ENCODE measurements at regions not wholly inside any gene's neighbourhood (a gene's known extent, or its start where the extent isn't known, plus 50 kb on each side); places are given as distances from the start of the nearest gene placed in this dataset.
"Not testable (repeated sequence)": the region's sequence is repeated elsewhere in the genome, so short reads cannot be mapped to it uniquely, and the experiment has no call there.

DNA sequence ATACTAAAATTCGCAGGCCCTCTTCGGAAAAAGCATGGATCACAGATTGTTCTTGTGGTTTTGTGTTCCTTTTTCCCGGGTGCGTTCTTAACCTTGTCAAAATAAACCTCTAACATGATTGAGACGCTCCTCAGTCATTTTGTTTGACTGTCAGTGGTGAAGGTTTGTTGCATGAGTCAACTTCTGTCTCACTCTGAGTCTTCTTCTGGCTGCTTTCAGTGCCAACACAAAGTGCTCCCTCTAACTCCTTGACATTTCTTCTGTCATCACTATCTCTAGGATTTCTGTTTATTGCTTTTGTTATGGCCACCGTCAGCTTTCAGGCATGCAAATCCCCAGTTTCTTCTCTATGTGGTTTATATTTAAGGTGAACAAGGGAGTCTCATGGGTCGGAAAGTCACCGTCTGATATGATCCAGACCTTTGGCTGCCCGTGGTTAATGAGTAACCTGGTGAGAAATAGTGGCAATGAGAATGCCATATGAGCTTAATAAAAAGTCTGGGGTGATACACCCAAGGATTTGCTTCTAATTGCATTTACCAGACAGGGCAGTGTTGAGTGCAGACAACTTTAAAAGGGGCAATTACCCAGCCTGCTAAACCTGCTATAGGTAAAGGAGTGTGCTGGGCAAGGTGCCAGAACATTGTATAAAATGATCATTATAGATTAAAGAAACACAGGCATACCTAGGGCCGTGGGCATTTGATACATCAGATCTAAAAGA lies 248.9 kb upstream of the FAM240B start:
- H3K27ac ChIP-seq; H3K4me1 ChIP-seq (ENCODE audit: low read depth); DNase-seq (ENCODE audit: low read depth in 1 of 2, low spot score in 1 of 2); H3K4me3 ChIP-seq; H3K36me3 ChIP-seq; H3K27me3 ChIP-seq; H3K9me3 ChIP-seq (ENCODE audit: low read depth): not testable (repeated sequence)

DNA sequence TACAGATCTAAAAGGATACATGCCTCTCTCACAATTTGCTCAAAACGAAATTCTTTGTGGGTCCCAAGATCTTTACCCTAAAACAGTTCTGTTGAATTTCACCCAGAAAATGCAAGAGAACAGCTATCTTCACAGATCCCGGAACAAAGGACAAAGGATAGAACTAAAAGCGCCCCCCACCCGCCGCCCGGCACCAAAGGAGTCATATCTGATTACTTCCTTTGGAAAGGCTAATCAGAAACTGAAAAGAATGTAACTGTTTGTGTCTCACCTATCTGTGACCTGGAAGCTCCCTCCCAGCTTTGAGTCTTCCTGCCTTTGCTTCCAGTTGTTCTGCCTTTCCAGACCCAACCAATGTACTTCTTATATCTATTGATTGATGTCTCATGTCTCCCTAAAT lies 247.9 kb upstream of the FAM240B start:
- not testable (repeated sequence) for H3K27me3 ChIP-seq; DNase-seq (ENCODE audit: low read depth in 1 of 2, low spot score in 1 of 2); H3K4me3 ChIP-seq

DNA sequence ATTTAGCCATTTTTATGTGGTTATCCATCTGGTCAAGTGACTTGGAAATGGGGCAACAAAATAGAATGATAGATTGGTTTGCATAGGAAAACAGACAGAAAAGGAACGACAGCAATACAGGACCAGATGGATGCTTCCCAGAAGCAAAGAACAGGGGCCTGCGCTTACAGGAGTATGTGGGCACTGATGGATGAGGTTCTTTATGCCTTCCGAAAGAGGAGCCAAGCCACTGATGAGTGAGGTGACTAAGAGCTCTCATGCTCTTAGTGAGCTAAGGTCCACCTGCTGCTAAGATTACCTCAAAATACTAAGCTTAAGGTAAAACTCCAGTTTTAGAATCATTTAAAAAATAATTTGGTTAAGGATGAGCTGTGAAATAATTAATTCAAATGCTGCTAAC lies 247.4 kb upstream of the FAM240B start:
- not testable (repeated sequence) for H3K9me3 ChIP-seq (ENCODE audit: low read depth); H3K4me1 ChIP-seq (ENCODE audit: low read depth); H3K27ac ChIP-seq; H3K4me3 ChIP-seq; H3K27me3 ChIP-seq; H3K36me3 ChIP-seq; DNase-seq (ENCODE audit: low read depth in 1 of 2, low spot score in 1 of 2)

More for the DNA sequence above, 247.9 kb upstream of the FAM240B start:
- not testable (repeated sequence) for H3K36me3 ChIP-seq; H3K27ac ChIP-seq; H3K4me1 ChIP-seq (ENCODE audit: low read depth); H3K9me3 ChIP-seq (ENCODE audit: low read depth)

DNA sequence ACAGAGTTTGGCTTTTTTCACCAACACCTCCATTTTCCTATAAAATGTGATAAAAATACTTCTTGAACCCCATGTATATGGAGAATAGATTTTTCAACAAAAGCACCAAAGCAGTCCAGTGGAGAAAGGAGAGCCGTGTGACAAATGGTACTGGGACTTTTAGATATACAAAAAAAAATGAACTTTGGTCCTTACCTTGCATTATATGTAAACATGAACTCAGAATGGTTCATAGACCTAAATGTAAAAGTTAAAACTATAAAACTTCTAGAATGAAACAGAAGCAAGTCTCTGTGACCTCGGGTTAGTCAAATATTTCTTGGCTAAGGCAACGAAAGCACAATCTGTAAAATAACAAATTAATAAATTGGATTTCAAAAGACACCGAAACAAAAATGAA lies 239.9 kb upstream of the FAM240B start:
- H3K36me3 ChIP-seq; H3K9me3 ChIP-seq (ENCODE audit: low read depth); H3K4me3 ChIP-seq; DNase-seq (ENCODE audit: low read depth in 1 of 2, low spot score in 1 of 2); H3K4me1 ChIP-seq (ENCODE audit: low read depth); H3K27ac ChIP-seq; H3K27me3 ChIP-seq: not testable (repeated sequence)

DNA sequence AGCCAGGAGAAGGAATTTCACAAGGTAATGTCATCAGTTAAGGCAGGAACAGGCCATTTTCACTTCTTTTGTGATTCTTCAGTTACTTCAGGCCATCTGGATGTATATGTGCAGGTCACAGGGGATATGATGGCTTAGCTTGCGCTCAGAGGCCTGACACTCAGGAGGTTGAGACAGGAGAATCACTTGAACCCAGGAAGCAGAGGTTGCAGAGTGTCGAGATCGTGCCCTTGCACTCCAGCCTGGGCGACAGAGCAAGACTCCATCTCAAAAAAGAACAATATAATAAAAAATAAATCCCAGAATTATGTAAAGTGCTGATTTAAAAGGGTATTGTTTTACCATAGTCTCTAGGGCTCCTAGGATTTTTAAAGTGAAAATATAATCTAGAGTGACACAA lies 235.9 kb upstream of the FAM240B start:
- H3K27me3 ChIP-seq; H3K36me3 ChIP-seq; DNase-seq (ENCODE audit: low read depth in 1 of 2, low spot score in 1 of 2); H3K27ac ChIP-seq; H3K4me3 ChIP-seq; H3K9me3 ChIP-seq (ENCODE audit: low read depth); H3K4me1 ChIP-seq (ENCODE audit: low read depth): not testable (repeated sequence)

DNA sequence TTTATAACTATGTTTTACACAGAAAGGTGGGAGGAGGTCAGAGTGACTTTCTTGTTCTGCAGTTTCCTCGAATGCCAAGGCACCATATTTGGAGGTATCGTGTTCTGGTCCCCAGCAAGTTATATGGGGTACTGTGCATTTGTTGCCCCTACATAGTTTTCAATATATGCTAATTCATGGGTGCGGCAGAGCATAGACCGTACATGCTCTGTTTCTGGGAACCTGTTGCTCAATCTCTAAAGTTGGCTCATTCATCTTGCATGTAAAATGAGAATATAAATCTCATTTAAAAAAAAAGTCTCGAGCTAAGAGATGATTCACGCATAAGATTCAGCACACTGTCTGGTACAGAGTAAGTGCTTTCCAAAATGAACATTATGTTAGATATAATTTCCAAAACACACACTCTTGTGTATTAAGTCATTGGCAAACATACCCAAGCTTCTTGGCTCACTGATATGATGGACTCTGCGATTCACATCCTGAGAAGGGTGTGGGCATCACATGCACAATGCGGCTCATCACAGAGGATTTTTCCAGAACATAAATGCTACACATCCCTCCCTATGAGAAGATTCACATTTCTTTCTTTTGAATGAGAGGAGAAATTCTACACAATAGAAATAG lies 232.9 kb upstream of the FAM240B start:
- H3K4me3 ChIP-seq; H3K27me3 ChIP-seq; H3K27ac ChIP-seq; DNase-seq (ENCODE audit: low read depth in 1 of 2, low spot score in 1 of 2); H3K4me1 ChIP-seq (ENCODE audit: low read depth); H3K9me3 ChIP-seq (ENCODE audit: low read depth); H3K36me3 ChIP-seq: not testable (repeated sequence)

DNA sequence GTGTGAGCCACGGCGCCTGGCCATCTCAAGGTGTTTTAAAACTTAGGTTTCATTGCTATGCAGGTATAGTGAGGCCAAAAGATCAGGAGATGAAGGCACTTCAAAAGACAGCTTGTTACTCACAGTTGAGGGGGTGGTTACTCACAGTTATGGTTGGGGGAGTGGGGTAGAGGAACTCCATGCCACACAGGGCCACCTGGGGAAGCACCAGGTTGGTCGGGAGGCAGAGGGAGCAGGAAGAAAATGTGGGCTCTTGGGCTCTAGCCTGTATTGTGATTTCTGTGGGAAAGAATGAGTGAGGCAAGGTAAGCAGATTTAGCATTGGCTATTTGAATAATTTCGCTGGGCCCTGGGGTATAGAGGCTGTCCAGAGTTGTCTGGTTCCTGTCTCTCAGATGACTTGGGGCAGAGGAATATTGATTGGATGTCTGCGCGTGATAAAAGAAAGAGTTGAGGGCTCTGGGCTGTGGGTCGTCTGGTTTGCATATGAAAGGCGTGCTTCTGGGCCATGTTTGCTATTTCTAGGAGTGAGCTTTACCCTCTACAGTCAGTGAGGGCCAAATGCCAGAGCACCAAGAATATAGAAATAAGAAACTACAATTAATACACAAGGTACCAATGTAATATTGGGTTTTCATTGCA lies 226.1 kb upstream of the FAM240B start:
- H3K9me3 ChIP-seq (ENCODE audit: low read depth); H3K27me3 ChIP-seq; H3K36me3 ChIP-seq; H3K4me1 ChIP-seq (ENCODE audit: low read depth); H3K27ac ChIP-seq; H3K4me3 ChIP-seq; DNase-seq (ENCODE audit: low read depth in 1 of 2, low spot score in 1 of 2): not testable (repeated sequence)

DNA sequence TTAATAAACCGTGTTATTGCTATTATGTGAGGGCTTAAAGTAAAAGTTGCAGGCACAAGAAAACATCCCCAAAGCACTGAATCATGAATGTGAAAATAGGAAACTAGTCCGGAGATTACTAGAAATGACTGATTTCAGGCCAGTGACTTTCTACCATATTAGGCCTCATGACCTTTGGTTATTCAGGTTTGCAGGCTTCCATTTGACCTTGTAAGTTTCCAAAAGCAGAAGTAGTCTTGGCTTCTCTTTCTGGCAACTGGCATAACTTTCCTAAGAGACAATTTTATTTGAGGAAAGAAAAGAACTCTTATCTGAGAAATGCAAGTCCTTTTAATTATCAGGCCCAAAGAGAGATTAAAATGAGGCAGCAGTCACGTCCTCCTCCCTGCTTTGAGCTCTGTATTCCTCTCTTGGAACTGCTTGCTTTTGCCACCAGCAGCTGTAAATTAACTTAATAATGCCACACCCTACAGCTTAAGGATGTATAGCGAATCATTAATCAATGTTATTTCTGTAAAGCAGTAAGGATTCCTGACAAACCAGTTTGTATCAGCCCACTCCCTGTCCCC lies 225.0 kb upstream of the FAM240B start:
- H3K36me3 ChIP-seq; H3K27ac ChIP-seq; H3K9me3 ChIP-seq (ENCODE audit: low read depth); H3K4me1 ChIP-seq (ENCODE audit: low read depth); DNase-seq (ENCODE audit: low read depth in 1 of 2, low spot score in 1 of 2); H3K27me3 ChIP-seq; H3K4me3 ChIP-seq: not testable (repeated sequence)

DNA sequence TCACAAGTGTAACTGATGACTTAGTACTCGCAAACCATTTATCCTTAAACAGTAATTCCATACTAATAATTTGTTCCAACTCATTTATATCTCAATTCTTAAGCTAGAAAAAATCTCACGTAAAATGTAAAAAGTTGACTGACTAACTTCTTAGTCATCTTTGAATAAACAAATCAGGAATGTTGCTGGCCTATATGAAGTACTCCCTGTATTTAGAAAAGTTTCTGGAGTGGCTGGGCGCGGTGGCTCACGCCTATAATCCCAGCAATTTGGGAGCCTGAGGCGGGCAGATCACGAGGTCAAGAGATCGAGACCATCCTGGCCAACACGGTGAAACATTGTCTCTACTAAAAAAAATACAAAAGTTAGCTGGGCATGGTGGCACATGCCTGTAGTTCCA lies 220.6 kb upstream of the FAM240B start:
- not testable (repeated sequence) for H3K36me3 ChIP-seq; DNase-seq (ENCODE audit: low read depth in 1 of 2, low spot score in 1 of 2); H3K4me3 ChIP-seq

DNA sequence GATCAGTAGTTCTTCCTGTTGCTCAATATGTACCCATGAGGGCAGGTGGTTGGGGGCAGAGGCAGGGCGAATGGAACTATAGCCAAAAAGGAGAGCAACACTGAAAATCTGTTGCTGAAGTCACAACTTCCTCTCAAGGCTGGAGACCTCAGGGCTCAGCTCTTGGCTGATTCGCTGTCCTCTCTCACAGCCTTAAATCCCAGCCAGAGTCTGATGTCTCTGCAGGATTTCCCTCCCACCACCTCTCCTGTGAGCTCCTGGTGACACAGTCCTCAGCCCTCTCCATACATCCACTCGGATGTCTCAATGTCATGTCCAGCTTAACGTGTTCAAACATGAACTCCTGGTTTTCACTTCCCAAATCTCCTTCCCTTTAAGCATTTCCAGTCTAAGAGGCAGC lies 218.7 kb upstream of the FAM240B start:
- H3K36me3 ChIP-seq; H3K4me1 ChIP-seq (ENCODE audit: low read depth); H3K27me3 ChIP-seq; H3K4me3 ChIP-seq; H3K9me3 ChIP-seq (ENCODE audit: low read depth); H3K27ac ChIP-seq; DNase-seq (ENCODE audit: low read depth in 1 of 2, low spot score in 1 of 2): not testable (repeated sequence)

More for the DNA sequence above, 220.6 kb upstream of the FAM240B start:
- not testable (repeated sequence) for H3K27me3 ChIP-seq; H3K27ac ChIP-seq; H3K9me3 ChIP-seq (ENCODE audit: low read depth); H3K4me1 ChIP-seq (ENCODE audit: low read depth)

DNA sequence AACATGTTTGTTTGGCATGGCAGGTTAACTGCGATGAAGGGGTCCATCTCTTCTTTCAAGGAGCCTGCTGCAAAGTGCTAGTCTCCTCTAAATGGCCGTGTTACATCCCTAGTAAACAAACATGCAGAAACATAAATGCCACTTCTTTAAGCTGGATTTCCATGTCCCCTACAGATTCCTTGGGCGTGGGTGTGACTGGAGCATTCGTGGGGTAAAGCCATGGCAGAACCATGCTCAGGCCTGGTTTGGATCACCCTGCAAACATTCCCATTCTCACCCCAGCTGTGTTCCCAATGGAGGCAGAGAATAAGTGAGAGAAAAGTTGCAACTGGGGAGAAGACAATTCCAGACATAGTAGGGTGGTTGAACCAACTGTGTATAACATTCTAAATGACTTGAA lies 208.0 kb upstream of the FAM240B start:
- H3K9me3 ChIP-seq (ENCODE audit: low read depth); H3K27ac ChIP-seq; DNase-seq (ENCODE audit: low read depth in 1 of 2, low spot score in 1 of 2); H3K4me3 ChIP-seq; H3K27me3 ChIP-seq; H3K36me3 ChIP-seq; H3K4me1 ChIP-seq (ENCODE audit: low read depth): not testable (repeated sequence)

DNA sequence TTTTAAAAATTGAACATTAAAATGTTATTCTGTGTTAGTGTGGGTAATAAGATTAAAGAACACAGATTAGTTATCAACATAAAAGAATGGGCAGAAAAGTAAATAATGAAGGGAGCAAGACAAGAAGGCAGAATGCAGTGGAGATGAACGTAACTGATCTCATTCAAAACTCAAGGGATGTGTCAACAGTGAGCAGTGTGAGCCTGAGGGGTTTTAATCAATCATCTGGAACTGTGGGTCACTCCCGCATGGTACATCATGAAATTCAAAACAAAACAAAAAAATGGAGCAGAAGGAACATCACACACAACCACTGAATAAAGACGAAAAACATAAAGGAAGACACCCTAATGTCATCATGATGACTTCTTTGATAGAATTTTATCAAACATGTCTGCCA lies 206.6 kb upstream of the FAM240B start:
- H3K36me3 ChIP-seq; DNase-seq (ENCODE audit: low read depth in 1 of 2, low spot score in 1 of 2); H3K4me3 ChIP-seq; H3K4me1 ChIP-seq (ENCODE audit: low read depth); H3K9me3 ChIP-seq (ENCODE audit: low read depth); H3K27me3 ChIP-seq; H3K27ac ChIP-seq: not testable (repeated sequence)

DNA sequence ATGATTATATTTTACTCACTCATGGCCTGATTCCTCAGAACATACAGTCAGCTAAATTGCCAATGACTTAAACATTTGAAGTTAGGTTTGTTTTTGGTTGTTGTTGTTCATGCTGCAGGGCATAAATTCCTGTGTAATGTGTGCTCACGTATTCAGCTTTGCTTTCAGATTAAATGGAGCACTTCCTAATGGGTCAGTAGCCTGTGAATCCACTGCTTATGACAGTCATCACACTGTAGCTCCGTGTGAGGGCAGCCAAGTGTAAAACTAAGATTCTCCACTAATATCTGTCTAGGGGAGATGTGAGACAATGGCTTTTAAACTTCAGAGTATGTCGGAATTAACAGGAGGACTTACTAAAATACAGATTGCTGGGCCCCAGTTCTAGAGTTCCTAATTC lies 201.3 kb upstream of the FAM240B start:
- not testable (repeated sequence) for H3K36me3 ChIP-seq; H3K4me3 ChIP-seq; H3K9me3 ChIP-seq (ENCODE audit: low read depth); H3K27ac ChIP-seq; DNase-seq (ENCODE audit: low read depth in 1 of 2, low spot score in 1 of 2); H3K27me3 ChIP-seq; H3K4me1 ChIP-seq (ENCODE audit: low read depth)

DNA sequence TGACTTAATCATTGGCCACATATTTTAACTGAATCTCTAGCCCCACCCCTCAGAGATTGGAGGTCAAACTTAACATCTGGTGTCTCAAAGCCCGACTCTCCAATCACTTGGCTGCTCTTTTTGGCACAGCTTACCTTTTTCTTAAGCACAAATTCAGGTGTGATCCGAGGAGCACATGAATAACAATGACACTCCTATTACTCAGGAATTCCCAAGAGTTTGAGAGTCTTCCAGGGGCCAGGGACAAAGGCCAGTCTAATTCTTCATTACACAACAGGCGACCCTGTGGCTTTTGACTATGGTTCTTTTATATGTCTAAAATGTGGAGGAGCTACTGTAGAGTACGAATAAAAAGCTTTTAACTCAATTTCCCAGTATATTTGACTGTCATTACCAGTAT lies 190.7 kb upstream of the FAM240B start:
- H3K27ac ChIP-seq; H3K4me3 ChIP-seq; H3K4me1 ChIP-seq (ENCODE audit: low read depth); H3K36me3 ChIP-seq; H3K27me3 ChIP-seq; DNase-seq (ENCODE audit: low read depth in 1 of 2, low spot score in 1 of 2); H3K9me3 ChIP-seq (ENCODE audit: low read depth): not testable (repeated sequence)

All from cardiac muscle cell (in vitro differentiated cells and primary cell).